GM18858 (cell line): ENCODE measurements at regions not wholly inside any gene's neighbourhood (a gene's known extent, or its start where the extent isn't known, plus 50 kb on each side); places are given as distances from the start of the nearest gene placed in this dataset.
"Not testable (repeated sequence)": the region's sequence is repeated elsewhere in the genome, so short reads cannot be mapped to it uniquely, and the experiment has no call there.

Experiments
- ATAC-seq: cut with Tn5 transposase; IDR thresholded peaks from one replicate; pipeline ENCODE4 v1.9.1; 2021; ENCODE audit not compliant: unreplicated experiment

- no peak for ATAC-seq
Measured at GRCh38 chr1:214715126-214715525, 112.1 kb downstream of the CENPF start.

- no peak for ATAC-seq
Measured at GRCh38 chr1:214717351-214717750, 114.4 kb downstream of the CENPF start.

DNA sequence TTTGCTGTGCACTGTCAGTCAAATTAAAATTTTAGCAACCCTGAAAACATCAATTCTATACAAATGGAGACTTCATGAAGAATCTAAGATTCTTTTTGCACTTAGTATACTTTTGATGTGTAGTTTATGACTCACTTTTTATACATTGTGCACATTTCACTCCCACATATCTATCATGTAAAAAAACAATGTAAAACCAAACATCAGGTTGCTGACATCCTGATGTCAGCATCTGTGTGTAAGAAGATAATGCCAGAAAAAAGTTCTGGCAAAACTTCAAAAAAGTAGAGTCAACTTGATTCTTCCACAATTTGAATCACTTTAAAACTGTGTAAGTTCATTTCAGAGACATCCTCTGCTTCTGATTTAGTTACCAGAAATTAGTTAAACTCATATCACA is 115.7 kb downstream of the CENPF start:
- ATAC-seq, result no peak

DNA sequence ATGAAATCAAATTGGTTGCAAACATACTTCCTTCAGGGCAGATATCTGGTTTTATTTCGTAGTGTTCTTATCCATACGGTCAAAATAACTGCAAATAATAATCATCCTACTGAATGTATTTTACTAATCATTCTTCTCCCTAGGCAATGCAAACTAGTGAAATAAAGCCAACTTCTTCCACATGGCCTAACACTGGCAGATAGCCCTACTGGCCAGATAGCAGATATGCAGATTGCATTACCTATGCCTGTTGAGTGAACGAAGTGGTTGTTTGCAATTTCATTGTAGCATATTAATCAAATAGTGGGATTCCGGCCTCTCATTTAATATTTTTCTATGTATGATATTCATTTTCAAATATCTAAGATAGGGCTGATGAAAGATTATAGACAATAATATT is 116.2 kb downstream of the CENPF start:
- ATAC-seq, result no peak

DNA sequence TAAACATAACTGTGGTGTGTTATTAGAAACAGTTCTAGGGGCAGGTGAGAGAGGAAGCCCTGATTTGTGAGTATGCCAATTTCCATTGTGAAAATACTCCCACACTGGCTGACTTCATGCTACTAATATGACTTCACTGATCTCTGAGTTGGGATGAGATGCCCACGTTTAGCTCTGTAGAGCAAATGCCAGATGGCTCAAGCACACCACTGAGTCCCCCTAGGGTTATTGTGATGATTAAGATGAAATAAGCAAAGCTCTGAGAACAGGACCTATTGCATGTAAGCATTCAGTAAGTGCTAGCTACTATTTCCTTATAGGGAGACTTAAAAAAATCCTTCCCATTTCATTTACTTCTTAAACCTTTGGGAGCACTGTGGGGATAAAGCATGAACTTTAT is 117.6 kb downstream of the CENPF start:
- ATAC-seq, result no peak

DNA sequence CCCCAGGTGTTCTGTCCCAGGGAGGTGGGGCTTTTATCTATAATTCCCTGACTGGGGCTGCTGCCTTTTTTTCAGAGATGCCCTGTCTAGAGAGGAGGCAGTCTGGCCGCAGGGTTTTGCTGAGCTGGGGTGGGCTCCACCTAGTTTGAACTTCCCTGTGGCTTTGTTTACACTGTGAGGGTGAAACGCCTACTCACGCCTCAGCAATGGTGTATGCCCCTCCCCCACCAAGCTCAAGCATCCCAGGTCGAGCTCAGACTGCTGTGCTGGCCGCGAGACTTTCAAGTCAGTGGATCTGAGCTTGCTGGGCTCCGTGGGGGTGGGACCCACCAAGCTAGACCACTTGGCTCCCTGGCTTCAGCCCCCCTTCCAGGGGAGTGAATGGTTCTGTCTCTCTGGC is 124.3 kb downstream of the CENPF start:
- ATAC-seq, result no peak

- ATAC-seq, result no peak
Measured at GRCh38 chr1:214739621-214740238, 136.7 kb downstream of the CENPF start.

DNA sequence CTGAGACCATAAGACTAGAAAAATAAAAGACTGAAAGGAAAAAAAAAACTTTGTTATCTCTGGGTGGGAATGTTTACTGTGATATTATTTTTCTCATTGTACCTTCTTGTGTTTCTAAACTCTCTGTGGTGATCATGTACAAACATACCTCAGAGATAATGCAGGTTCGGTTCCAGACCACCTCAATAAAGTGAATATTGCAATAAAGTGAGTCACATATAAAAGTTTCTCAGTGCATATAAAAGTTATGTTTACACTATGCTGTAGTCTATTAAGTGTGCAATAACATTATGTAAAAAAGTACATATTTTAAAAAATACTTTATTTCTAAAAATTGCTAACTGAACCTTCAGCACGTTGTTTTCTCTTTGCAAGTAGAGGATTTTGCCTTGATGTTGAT is 137.5 kb downstream of the CENPF start:
- no peak for ATAC-seq

DNA sequence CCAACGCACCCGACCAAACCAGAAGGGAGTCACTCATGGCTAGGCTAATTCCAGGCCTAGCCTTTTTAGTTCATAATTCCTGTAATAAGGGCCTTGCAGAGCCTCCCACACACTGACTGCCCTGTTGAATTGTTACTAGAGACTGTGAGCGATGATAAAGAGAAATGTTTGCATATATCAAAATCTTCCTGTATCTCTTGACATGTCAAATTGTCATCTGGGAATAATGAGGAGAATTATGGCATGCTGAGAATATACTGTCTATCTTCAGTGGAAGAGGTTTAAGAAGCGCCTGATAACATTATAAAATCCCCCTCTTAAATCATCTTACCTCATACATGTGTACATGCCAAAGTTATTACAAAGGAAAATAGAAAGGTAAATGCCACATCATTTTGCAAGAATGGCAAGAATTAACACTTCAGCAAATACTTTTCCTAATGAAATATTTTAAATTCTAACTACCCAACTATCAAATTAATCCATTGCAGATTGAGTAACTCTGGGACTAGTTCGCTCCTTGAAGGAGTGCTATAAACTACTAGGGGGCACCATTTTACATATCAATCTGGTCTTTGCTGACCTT is 144.1 kb downstream of the CENPF start:
- no peak for ATAC-seq

- ATAC-seq, result no peak
Measured at GRCh38 chr1:214753236-214753852, 150.3 kb downstream of the CENPF start.

GRCh38 chr1:214761030-214761429 is 158.0 kb downstream of the CENPF start:
- ATAC-seq, result no peak

GRCh38 chr1:214762902-214763301 is 159.9 kb downstream of the CENPF start:
- ATAC-seq, result no peak

DNA sequence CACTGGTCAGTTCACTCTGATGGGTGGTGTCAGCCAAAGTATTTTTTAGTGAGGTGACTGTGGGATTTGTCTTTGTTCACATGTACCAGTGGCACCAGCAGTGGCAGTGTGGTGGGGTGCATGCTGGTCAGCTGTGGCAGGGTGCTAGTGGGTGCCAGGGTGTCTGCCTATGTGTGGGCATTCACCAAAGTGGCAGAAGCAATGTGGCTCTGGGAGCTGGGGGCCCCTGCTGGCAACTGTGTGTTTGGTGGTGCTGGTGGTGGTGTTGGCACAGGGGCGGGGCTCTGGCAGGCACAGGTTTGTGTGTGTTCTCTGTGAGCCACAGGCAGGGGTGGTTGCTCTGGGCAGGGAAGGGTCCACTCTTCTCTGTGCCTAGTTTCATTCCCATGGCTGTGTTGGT is 161.5 kb downstream of the CENPF start:
- ATAC-seq, result no peak

- no peak for ATAC-seq
Measured at GRCh38 chr1:214767221-214767620, 164.2 kb downstream of the CENPF start.

GRCh38 chr1:214769666-214770065 is 166.7 kb downstream of the CENPF start:
- ATAC-seq, result not testable (repeated sequence)

DNA sequence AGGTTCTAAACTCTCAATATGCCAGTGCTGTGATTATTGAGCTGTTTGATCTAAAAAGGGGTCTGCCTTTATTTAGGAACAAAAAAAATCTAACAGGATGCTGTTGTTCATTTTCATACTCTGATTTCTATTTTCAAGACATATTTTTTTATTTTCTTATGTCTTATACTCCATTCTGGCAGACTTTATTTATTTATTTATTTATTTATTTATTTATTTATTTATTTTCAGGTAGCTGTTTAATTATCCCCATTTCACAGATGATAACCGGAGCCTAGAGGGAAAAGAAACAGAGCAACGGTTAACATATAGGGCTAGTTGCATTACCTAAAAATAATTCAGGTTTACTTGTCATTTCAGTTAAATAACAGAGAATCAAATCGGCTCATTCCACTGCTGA is 174.4 kb downstream of the CENPF start:
- ATAC-seq, result no peak

DNA sequence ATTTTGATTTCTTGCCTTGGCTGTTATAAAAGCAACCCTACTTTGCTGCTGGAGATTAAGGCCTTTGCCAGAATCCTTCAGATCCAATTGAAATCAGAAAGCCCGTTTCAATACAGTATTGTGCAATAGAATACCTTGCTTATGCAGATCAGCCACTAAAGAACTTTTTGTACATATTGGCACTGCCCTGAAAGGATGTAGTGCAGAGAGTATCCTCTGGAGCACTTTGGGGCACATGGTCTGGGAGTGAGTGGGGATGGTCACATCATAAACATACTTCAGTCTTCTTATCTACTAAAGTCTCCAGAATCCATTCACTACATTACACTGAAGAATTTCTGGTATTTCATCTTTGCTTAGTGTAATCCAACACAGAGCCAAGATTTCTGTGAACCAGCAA is 189.0 kb downstream of the CENPF start:
- no peak for ATAC-seq

DNA sequence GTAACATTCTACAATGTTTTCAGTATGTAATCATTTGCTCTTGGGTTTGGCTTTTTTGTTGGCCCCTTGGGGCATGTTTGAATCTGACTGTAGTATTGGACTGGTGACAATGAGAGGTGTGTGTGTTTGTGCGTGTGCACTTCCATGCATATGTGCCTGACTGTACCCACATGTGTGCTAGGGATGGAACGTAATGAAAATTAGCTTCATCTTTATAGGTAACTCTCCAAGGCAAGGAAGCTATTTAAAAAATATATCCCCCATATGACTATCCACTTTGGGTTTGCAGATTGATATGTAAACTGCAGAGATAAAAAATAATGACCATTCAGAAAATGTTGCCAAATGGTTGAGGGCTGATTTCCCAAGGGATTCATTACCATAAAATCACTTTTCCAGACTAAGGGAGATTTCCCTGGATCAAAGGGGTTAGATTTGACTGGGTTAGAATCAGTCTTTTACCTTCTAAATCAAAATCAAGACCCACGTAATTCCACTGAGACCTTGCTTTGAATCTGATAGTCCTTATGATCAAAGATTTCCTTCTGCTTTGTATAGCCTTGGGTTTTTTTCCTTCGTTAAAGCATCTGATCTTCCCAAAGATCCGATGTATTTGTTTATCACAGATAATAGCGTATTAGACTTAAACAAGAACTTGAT is 189.7 kb downstream of the CENPF start:
- ATAC-seq, result no peak

DNA sequence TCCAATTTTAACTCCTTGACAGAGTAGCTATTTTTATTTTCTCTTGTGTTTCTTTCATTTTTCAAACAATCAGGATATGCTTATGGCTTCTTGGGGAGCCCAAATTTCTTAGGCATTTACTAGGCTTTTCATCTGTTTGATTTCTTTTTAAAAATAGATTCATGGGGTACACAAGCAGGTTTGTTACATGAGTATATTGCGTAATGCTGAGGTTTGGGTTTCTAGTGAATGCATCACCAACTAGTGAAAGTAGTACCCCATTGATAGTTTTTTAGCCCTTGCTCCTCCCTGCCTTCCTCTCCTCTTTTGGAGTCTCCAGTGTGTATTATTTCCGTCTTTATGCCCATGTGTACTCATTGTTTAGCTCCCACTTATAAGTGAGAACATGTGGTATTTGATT is 190.7 kb downstream of the CENPF start:
- no peak for ATAC-seq

DNA sequence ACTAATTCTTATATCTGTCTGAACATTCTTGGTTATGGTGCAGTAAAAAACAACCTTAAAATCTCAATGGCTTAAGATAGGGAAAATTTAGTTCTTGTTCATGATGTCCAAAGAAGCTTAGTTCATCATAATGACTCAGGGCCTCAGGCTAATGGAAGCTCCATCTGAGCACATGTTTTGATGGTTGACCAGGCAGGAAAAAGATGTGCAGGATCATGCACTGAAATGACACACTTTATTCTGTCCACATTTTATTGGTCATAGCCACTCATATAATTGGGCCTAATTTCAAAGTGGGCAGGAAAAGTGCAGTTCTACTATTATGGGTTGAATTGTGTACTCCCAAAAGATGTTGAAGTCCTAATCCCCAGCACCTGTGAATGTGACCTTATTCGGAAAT is 198.2 kb downstream of the CENPF start:
- ATAC-seq, result no peak

DNA sequence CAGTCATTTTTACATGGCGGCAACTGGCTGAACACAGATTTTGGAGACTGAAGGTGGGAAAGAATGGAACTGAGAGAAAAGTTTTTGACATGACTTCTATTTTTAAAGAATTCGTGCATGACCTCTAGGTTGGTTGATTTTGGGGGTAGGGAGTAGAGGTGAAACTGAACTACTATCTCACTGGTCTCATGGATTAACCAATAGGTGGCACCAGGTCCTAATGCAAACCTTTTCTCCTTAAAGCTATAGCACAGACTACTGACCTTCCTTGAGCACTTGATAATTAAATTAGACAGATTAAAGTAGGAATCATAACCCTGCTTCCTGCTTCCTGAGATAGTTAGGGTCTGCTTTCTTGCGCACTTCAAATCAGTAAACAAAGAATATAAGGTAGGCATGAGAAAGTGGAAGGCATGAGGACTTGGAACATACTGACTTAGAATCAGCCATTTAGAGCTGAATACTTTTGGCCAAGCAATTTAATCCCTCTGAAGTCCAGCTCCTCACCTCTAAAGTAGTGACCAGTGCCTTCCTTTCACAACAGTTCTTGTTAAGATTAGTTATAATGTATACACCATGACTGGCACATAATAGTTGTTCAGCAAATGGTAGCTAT is 206.0 kb downstream of the CENPF start:
- ATAC-seq, result no peak

DNA sequence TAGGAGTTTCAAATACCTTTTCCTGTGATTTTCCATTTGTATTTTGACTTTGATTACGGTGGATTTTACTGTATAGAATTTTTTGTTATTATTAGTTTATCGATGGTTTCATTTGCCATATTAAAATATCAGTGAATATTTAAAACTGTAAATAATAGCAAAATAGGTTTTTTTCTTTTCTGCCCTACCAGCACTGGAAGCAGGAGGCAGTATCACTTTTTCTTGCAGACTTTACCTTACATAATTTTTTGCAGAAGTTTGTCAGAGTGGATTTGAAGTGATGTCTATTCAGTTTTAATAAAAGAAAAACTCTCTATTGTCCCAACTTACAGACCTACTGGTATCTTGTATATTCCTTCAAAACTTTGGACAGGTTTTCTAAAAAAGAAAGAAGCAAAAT is 213.6 kb downstream of the CENPF start:
- no peak for ATAC-seq
